ENCODE measurements at regions not wholly inside any gene's neighbourhood (a gene's known extent, or its start where the extent isn't known, plus 50 kb on each side); places are given as distances from the start of the nearest gene placed in this dataset.
"Not testable (repeated sequence)": the region's sequence is repeated elsewhere in the genome, so short reads cannot be mapped to it uniquely, and the experiment has no call there.

GRCh38 chr21:22763442-22763841, 1765.2 kb downstream of the NCAM2 start:
- 74% methylated on average over 3 of the region's 3 CpGs for WGBS

GRCh38 chr21:22764222-22764621, 1766.0 kb downstream of the NCAM2 start:
- H3K36me3 ChIP-seq (ENCODE audit: insufficient read depth): no peaks in the 10 kb centered on the region
- DNase-seq (ENCODE audit: extremely low spot score): no peak
- WGBS: 82% methylated on average over 3 of the region's 3 CpGs
- H3K4me3 ChIP-seq (ENCODE audit: low read depth, low read length): no peak overlapping the region
- no peaks in the 10 kb centered on the region for H3K4me1 ChIP-seq (ENCODE audit: insufficient read depth)
- no peak overlapping the region for H3K27ac ChIP-seq (ENCODE audit: low read depth)

More at GRCh38 chr21:22763442-22763841, 1765.2 kb downstream of the NCAM2 start:
- no peak for DNase-seq (ENCODE audit: extremely low spot score)
- Histone ChIP-seq H3K36me3 (ENCODE audit: insufficient read depth) (no peaks in the 10 kb centered on the region), H3K4me1 (ENCODE audit: insufficient read depth) (no peaks in the 10 kb centered on the region), H3K27ac (ENCODE audit: low read depth) (no peak overlapping the region), H3K4me3 (ENCODE audit: low read depth, low read length) (no peak overlapping the region)

GRCh38 chr21:22791376-22791775, 1793.2 kb downstream of the NCAM2 start:
- WGBS: 84% methylated on average over 2 of the region's 2 CpGs
- no peak overlapping the region for H3K27ac ChIP-seq (ENCODE audit: low read depth)
- no peaks in the 10 kb centered on the region for H3K36me3 ChIP-seq (ENCODE audit: insufficient read depth)
- H3K4me3 ChIP-seq (ENCODE audit: low read depth, low read length): no peak overlapping the region
- H3K4me1 ChIP-seq (ENCODE audit: insufficient read depth): no peaks in the 10 kb centered on the region
- DNase-seq (ENCODE audit: extremely low spot score): no peak

GRCh38 chr21:22791986-22792560, 1793.9 kb downstream of the NCAM2 start:
- Histone ChIP-seq H3K4me3 (ENCODE audit: low read depth, low read length) (no peak overlapping the region), H3K36me3 (ENCODE audit: insufficient read depth) (no peaks in the 10 kb centered on the region), H3K4me1 (ENCODE audit: insufficient read depth) (no peaks in the 10 kb centered on the region), H3K27ac (ENCODE audit: low read depth) (no peak overlapping the region)
- WGBS: under 1% methylated on average over 3 of the region's 3 CpGs
- DNase-seq (ENCODE audit: extremely low spot score): peak; percentile 7

GRCh38 chr21:22795091-22795490, 1796.9 kb downstream of the NCAM2 start:
- no peak overlapping the region for H3K27ac ChIP-seq (ENCODE audit: low read depth)
- H3K36me3 ChIP-seq (ENCODE audit: insufficient read depth): no peaks in the 10 kb centered on the region
- DNase-seq (ENCODE audit: extremely low spot score): no peak
- WGBS: 80% methylated on average over 2 of the region's 2 CpGs
- no peaks in the 10 kb centered on the region for H3K4me1 ChIP-seq (ENCODE audit: insufficient read depth)
- no peak overlapping the region for H3K4me3 ChIP-seq (ENCODE audit: low read depth, low read length)

- H3K4me1 ChIP-seq (ENCODE audit: insufficient read depth): no peaks in the 10 kb centered on the region
- H3K27ac ChIP-seq (ENCODE audit: low read depth): no peak overlapping the region
- no peak for DNase-seq (ENCODE audit: extremely low spot score)
- H3K36me3 ChIP-seq (ENCODE audit: insufficient read depth): no peaks in the 10 kb centered on the region
- 31% methylated on average over 4 of the region's 4 CpGs for WGBS
- H3K4me3 ChIP-seq (ENCODE audit: low read depth, low read length): no peak overlapping the region
These were observed 1797.4 kb downstream of the NCAM2 start for GRCh38 chr21:22795644-22796043.

- no peak overlapping the region for H3K4me3 ChIP-seq (ENCODE audit: low read depth, low read length)
- no peak overlapping the region for H3K27ac ChIP-seq (ENCODE audit: low read depth)
- DNase-seq (ENCODE audit: extremely low spot score): no peak
- no peaks in the 10 kb centered on the region for H3K4me1 ChIP-seq (ENCODE audit: insufficient read depth)
- H3K36me3 ChIP-seq (ENCODE audit: insufficient read depth): no peaks in the 10 kb centered on the region
- 92% methylated on average over 9 of the region's 9 CpGs for WGBS
These were observed 1797.9 kb downstream of the NCAM2 start for GRCh38 chr21:22796147-22796546.

- H3K4me1 ChIP-seq (ENCODE audit: insufficient read depth): no peaks in the 10 kb centered on the region
- no peak overlapping the region for H3K27ac ChIP-seq (ENCODE audit: low read depth)
- no peaks in the 10 kb centered on the region for H3K36me3 ChIP-seq (ENCODE audit: insufficient read depth)
- 61% methylated on average over 3 of the region's 3 CpGs for WGBS
- no peak overlapping the region for H3K4me3 ChIP-seq (ENCODE audit: low read depth, low read length)
- DNase-seq (ENCODE audit: extremely low spot score): no peak
These were observed 1805.9 kb downstream of the NCAM2 start for GRCh38 chr21:22804151-22804550.

GRCh38 chr21:22806278-22806677, 1808.1 kb downstream of the NCAM2 start:
- no peak overlapping the region for H3K27ac ChIP-seq (ENCODE audit: low read depth)
- no peak overlapping the region for H3K4me3 ChIP-seq (ENCODE audit: low read depth, low read length)
- H3K4me1 ChIP-seq (ENCODE audit: insufficient read depth): no peaks in the 10 kb centered on the region
- 91% methylated on average over 3 of the region's 3 CpGs for WGBS
- no peaks in the 10 kb centered on the region for H3K36me3 ChIP-seq (ENCODE audit: insufficient read depth)
- DNase-seq (ENCODE audit: extremely low spot score): no peak

GRCh38 chr21:22813201-22813600, 1815.0 kb downstream of the NCAM2 start:
- DNase-seq (ENCODE audit: extremely low spot score): no peak
- no peak overlapping the region for H3K27ac ChIP-seq (ENCODE audit: low read depth)
- H3K4me3 ChIP-seq (ENCODE audit: low read depth, low read length): no peak overlapping the region
- WGBS: 58% methylated on average over 3 of the region's 3 CpGs
- no peaks in the 10 kb centered on the region for H3K36me3 ChIP-seq (ENCODE audit: insufficient read depth)
- no peaks in the 10 kb centered on the region for H3K4me1 ChIP-seq (ENCODE audit: insufficient read depth)

- 91% methylated on average over 40 of the region's 40 CpGs for WGBS
- not testable (repeated sequence) for H3K27ac ChIP-seq (ENCODE audit: low read depth); H3K4me1 ChIP-seq (ENCODE audit: insufficient read depth); DNase-seq (ENCODE audit: extremely low spot score); H3K4me3 ChIP-seq (ENCODE audit: low read depth, low read length); H3K36me3 ChIP-seq (ENCODE audit: insufficient read depth)
These were observed 1820.7 kb downstream of the NCAM2 start for GRCh38 chr21:22818681-22819485.

- no peak overlapping the region for H3K4me3 ChIP-seq (ENCODE audit: low read depth, low read length)
- DNase-seq (ENCODE audit: extremely low spot score): no peak
- no peaks in the 10 kb centered on the region for H3K4me1 ChIP-seq (ENCODE audit: insufficient read depth)
- H3K27ac ChIP-seq (ENCODE audit: low read depth): no peak overlapping the region
- H3K36me3 ChIP-seq (ENCODE audit: insufficient read depth): no peaks in the 10 kb centered on the region
These were observed 1829.2 kb downstream of the NCAM2 start for GRCh38 chr21:22827422-22827821.

GRCh38 chr21:22842875-22843274, 1844.7 kb downstream of the NCAM2 start:
- Histone ChIP-seq H3K36me3 (ENCODE audit: insufficient read depth) (no peaks in the 10 kb centered on the region), H3K27ac (ENCODE audit: low read depth) (no peak overlapping the region), H3K4me3 (ENCODE audit: low read depth, low read length) (no peak overlapping the region), H3K4me1 (ENCODE audit: insufficient read depth) (no peaks in the 10 kb centered on the region)
- 59% methylated on average over 3 of the region's 3 CpGs for WGBS
- no peak for DNase-seq (ENCODE audit: extremely low spot score)

- DNase-seq (ENCODE audit: extremely low spot score): no peak
- 79% methylated on average over 1 of the region's 1 CpG for WGBS
- H3K36me3 ChIP-seq (ENCODE audit: insufficient read depth): no peaks in the 10 kb centered on the region
- H3K27ac ChIP-seq (ENCODE audit: low read depth): no peak overlapping the region
- no peak overlapping the region for H3K4me3 ChIP-seq (ENCODE audit: low read depth, low read length)
- H3K4me1 ChIP-seq (ENCODE audit: insufficient read depth): no peaks in the 10 kb centered on the region
These were observed 1857.4 kb downstream of the NCAM2 start for GRCh38 chr21:22855581-22855980.

Measured in urinary bladder (tissue), 3 donors.